AG09309 (cell line): ENCODE measurements at regions not wholly inside any gene's neighbourhood (a gene's known extent, or its start where the extent isn't known, plus 50 kb on each side); places are given as distances from the start of the nearest gene placed in this dataset.

ENCODE experiments used
- DNase-seq: peaks from one replicate; pipeline ENCODE4 v3.0.0-alpha.2; 2010; ENCODE audit warnings: low read depth
- H3K4me3 ChIP-seq: 2 replicates; pipeline ENCODE4 v1.5.1; 2011; ENCODE audit warnings: mild to moderate bottlenecking, low read depth, low read length, moderate library complexity; ENCODE audit not compliant: control insufficient read depth
- CTCF ChIP-seq: IDR thresholded peaks from 2 replicates; pipeline ENCODE4 v1.5.1; 2011; ENCODE audit warnings: mild to moderate bottlenecking, low read depth, low read length, inconsistent platforms; ENCODE audit not compliant: insufficient read depth, control insufficient read depth; ENCODE audit errors: missing control alignments

- no peak overlapping the region for H3K4me3 ChIP-seq
- no peak for DNase-seq
- no peak for TF ChIP-seq CTCF
These were observed 55.8 kb upstream of the DUSP22 start for GRCh38 chr6:236519-236918.

- no peak for TF ChIP-seq CTCF
- DNase-seq = no peak
These were observed 52.1 kb upstream of the DUSP22 start for GRCh38 chr6:240151-240550.

DNA sequence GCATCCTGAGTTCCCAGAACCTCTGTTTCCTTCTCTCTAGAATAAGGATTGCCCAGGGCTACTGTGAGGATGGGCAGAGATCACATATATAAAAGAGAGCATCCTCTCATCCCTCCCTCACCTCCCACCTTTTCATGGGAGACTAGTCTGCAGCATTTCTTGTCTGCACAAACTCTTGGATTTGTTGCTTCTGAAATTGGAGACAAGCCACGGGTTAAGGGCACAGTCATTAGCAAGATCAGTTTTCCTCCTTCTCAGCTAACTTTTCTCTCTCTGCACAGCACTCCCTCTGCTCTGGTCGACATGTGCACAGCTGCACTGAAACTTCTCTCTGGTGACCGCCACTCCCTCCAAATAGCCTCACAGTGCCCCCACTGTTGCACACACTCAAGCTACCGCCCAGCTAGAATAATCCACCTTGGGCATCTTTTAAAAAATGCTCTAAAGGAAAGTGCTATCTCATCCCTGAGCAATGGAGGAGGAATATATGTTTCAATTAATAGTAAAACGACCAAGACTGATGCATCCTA is 50.9 kb upstream of the DUSP22 start:
- no peak overlapping the region for H3K4me3 ChIP-seq
- DNase-seq = no peak
- TF ChIP-seq CTCF = no peak

More at GRCh38 chr6:240151-240550, 52.1 kb upstream of the DUSP22 start:
- no peak overlapping the region for H3K4me3 ChIP-seq
